Nephron (organoid): ENCODE measurements at regions not wholly inside any gene's neighbourhood (a gene's known extent, or its start where the extent isn't known, plus 50 kb on each side); places are given as distances from the start of the nearest gene placed in this dataset.

Source experiments
- H3K27ac Mint-ChIP-seq, 3 experiments: 2 replicates each; pipeline ENCODE4 v1.8.0; 2020; ENCODE audit warnings: mixed read lengths in 3 of 3, mild to moderate bottlenecking in 2 of 3, moderate library complexity in 1 of 3
- H3K27me3 Mint-ChIP-seq: 2 replicates; pipeline ENCODE4 v1.8.0; 2021; ENCODE audit warnings: low read depth, mild to moderate bottlenecking, moderate library complexity, mixed read lengths
- H3K36me3 Mint-ChIP-seq: 2 replicates; pipeline ENCODE4 v1.8.0; 2020; ENCODE audit warnings: low read depth, mixed read lengths
- H3K4me1 Mint-ChIP-seq: 2 replicates; pipeline ENCODE4 v1.8.0; 2020; ENCODE audit warnings: mixed read lengths
- H3K4me3 Mint-ChIP-seq, 3 experiments: 2 replicates each; pipeline ENCODE4 v1.8.0; 2020; ENCODE audit warnings: mild to moderate bottlenecking in 3 of 3, mixed read lengths in 3 of 3, moderate library complexity in 2 of 3
- H3K9me3 Mint-ChIP-seq: 2 replicates; pipeline ENCODE4 v1.8.0; 2020; ENCODE audit warnings: mixed read lengths
- CTCF ChIP-seq, 3 experiments: fragments of 200-600 bp; sonication (generic); IDR thresholded peaks; one replicate each; pipeline ENCODE4 v1.5.0; 2021; ENCODE audit warnings: antibody characterized with exemption in 3 of 3; ENCODE audit not compliant: unreplicated experiment in 3 of 3

GRCh38 chr3:87924485-87924884, 134.3 kb downstream of the CGGBP1 start:
- Mint-ChIP-seq H3K9me3 (peaks cover 22% of the 10 kb centered on the region), H3K27me3 (no peaks in the 10 kb centered on the region), H3K4me3 (no peak overlapping the region), H3K36me3 (peaks cover 3% of the 10 kb centered on the region), H3K4me1 (no peaks in the 10 kb centered on the region), H3K27ac (no peak overlapping the region)
- TF ChIP-seq CTCF (IDR thresholded peaks at IDR 0.05; ENCODE audit: unreplicated experiment in 3 of 3) = no peak

GRCh38 chr3:87920549-87920948, 138.3 kb downstream of the CGGBP1 start:
- peaks cover 35% of the 10 kb centered on the region for H3K9me3 Mint-ChIP-seq
- H3K4me3 Mint-ChIP-seq = no peak overlapping the region
- H3K36me3 Mint-ChIP-seq = peaks cover 3% of the 10 kb centered on the region
- no peaks in the 10 kb centered on the region for H3K27me3 Mint-ChIP-seq
- no peaks in the 10 kb centered on the region for H3K4me1 Mint-ChIP-seq
- H3K27ac Mint-ChIP-seq = no peak overlapping the region
- TF ChIP-seq CTCF (IDR thresholded peaks at IDR 0.05; ENCODE audit: unreplicated experiment in 3 of 3) = no peak

- Mint-ChIP-seq H3K9me3 (no peaks in the 10 kb centered on the region), H3K27ac (no peak overlapping the region), H3K27me3 (no peaks in the 10 kb centered on the region), H3K4me3 (no peak overlapping the region), H3K4me1 (no peaks in the 10 kb centered on the region), H3K36me3 (no peaks in the 10 kb centered on the region)
- TF ChIP-seq CTCF (IDR thresholded peaks at IDR 0.05; ENCODE audit: unreplicated experiment in 3 of 3) = no peak
Measured at GRCh38 chr3:87901141-87901540, 157.7 kb downstream of the CGGBP1 start.

- H3K36me3 Mint-ChIP-seq = no peaks in the 10 kb centered on the region
- no peak overlapping the region for H3K4me3 Mint-ChIP-seq
- no peaks in the 10 kb centered on the region for H3K27me3 Mint-ChIP-seq
- no peak overlapping the region for H3K27ac Mint-ChIP-seq
- TF ChIP-seq CTCF (IDR thresholded peaks at IDR 0.05; ENCODE audit: unreplicated experiment in 3 of 3) = peak in 1 of 3 experiments; percentile 22
- H3K4me1 Mint-ChIP-seq = no peaks in the 10 kb centered on the region
- no peaks in the 10 kb centered on the region for H3K9me3 Mint-ChIP-seq
Measured at GRCh38 chr3:87900061-87900460, 158.7 kb downstream of the CGGBP1 start.

GRCh38 chr3:87898971-87899370, 159.8 kb downstream of the CGGBP1 start:
- H3K27me3 Mint-ChIP-seq = no peaks in the 10 kb centered on the region
- TF ChIP-seq CTCF (IDR thresholded peaks at IDR 0.05; ENCODE audit: unreplicated experiment in 3 of 3) = no peak
- H3K4me3 Mint-ChIP-seq = no peak overlapping the region
- H3K27ac Mint-ChIP-seq = no peak overlapping the region
- no peaks in the 10 kb centered on the region for H3K36me3 Mint-ChIP-seq
- no peaks in the 10 kb centered on the region for H3K4me1 Mint-ChIP-seq
- H3K9me3 Mint-ChIP-seq = no peaks in the 10 kb centered on the region

- H3K27ac Mint-ChIP-seq = no peak overlapping the region
- no peaks in the 10 kb centered on the region for H3K9me3 Mint-ChIP-seq
- TF ChIP-seq CTCF (IDR thresholded peaks at IDR 0.05; ENCODE audit: unreplicated experiment in 3 of 3) = no peak
- H3K27me3 Mint-ChIP-seq = no peaks in the 10 kb centered on the region
- no peaks in the 10 kb centered on the region for H3K4me1 Mint-ChIP-seq
- no peaks in the 10 kb centered on the region for H3K36me3 Mint-ChIP-seq
- H3K4me3 Mint-ChIP-seq = no peak overlapping the region
Measured at GRCh38 chr3:87895983-87896382, 162.8 kb downstream of the CGGBP1 start.
